Prostate gland (tissue), 2 donors: ENCODE measurements at regions not wholly inside any gene's neighbourhood (a gene's known extent, or its start where the extent isn't known, plus 50 kb on each side); places are given as distances from the start of the nearest gene placed in this dataset.

ENCODE experiments used
- DNase-seq: peaks from one replicate; pipeline ENCODE4 v3.0.0-alpha.2; 2019; ENCODE audit warnings: low spot score
- H3K27ac ChIP-seq, 2 donors: fragments of 200-600 bp; sonication (generic); 2 replicates each; pipeline ENCODE4 v1.5.1; 2017 to 2019
- H3K27me3 ChIP-seq: fragments of 200-600 bp; sonication (generic); replicated peaks from 2 replicates; pipeline ENCODE4 v1.5.1; 2019; ENCODE audit not compliant: insufficient read depth
- H3K36me3 ChIP-seq, 2 donors: fragments of 200-600 bp; sonication (generic); 1 replicate in 1 of 2; 2 replicates in 1 of 2; pipeline versions ENCODE4 v1.5.1 to v1.8.1; 2017 to 2019
- H3K4me1 ChIP-seq: fragments of 200-600 bp; sonication (generic); replicated peaks from 2 replicates; pipeline ENCODE4 v1.5.1; 2019
- H3K4me3 ChIP-seq, 2 donors: fragments of 200-600 bp; sonication (generic); 2 replicates each; pipeline ENCODE4 v1.5.1; 2017 to 2019
- H3K9me3 ChIP-seq: fragments of 200-600 bp; sonication (generic); 2 replicates; pipeline ENCODE4 v1.5.1; 2017
- CTCF ChIP-seq, 4 experiments: fragments of 200-600 bp in 2 of 4; fragments of 450-650 bp in 2 of 4; sonication (generic) in 2 of 4; IDR thresholded peaks; 1 replicate in 3 of 4; 2 replicates in 1 of 4; pipeline ENCODE4 v1.5.1; 2016 to 2019; ENCODE audit warnings: antibody characterized with exemption in 4 of 4, mild to moderate bottlenecking in 2 of 4, moderate library complexity in 2 of 4
- POLR2A ChIP-seq: fragments of 450-650 bp; IDR thresholded peaks from one replicate; pipeline ENCODE4 v1.6.1; 2016; ENCODE audit warnings: antibody characterized with exemption, mild to moderate bottlenecking
- POLR2AphosphoS5 ChIP-seq: sonication (generic); formaldehyde crosslinking; IDR thresholded peaks from one replicate; pipeline ENCODE4 v1.6.1; 2017; ENCODE audit warnings: antibody characterized with exemption
- WGBS: methylation state at CpG from one replicate; pipeline ENCODE4 v1.1.5; 2018; 5-methylcytosine and 5-hydroxymethylcytosine counted together
- intact Hi-C: fragments of 100-400 bp; cut with DNase I; formaldehyde crosslinking; loops from one replicate; pipeline ENCODE4 v1.14.2; 2022

GRCh38 chr6:84459401-84459800, 232.0 kb upstream of the CEP162 start:
- no peak for DNase-seq
- no peaks in the 10 kb centered on the region for H3K27me3 ChIP-seq
- 71% methylated on average over 3 of the region's 3 CpGs for WGBS
- H3K4me1 ChIP-seq: no peaks in the 10 kb centered on the region
- TF ChIP-seq POLR2A: no peak
- TF ChIP-seq POLR2AphosphoS5: no peak
- no peak for TF ChIP-seq CTCF (IDR thresholded peaks at IDR 0.05)
- no peak overlapping the region for H3K27ac ChIP-seq
- no peaks in the 10 kb centered on the region for H3K36me3 ChIP-seq
- H3K4me3 ChIP-seq: no peak overlapping the region
- no peaks in the 10 kb centered on the region for H3K9me3 ChIP-seq
- intact Hi-C loops: no loop called here

- H3K36me3 ChIP-seq: no peaks in the 10 kb centered on the region
- H3K4me3 ChIP-seq: no peak overlapping the region
- H3K27me3 ChIP-seq: no peaks in the 10 kb centered on the region
- intact Hi-C loops: no loop called here
- H3K27ac ChIP-seq: no peak overlapping the region
- WGBS: 87% methylated on average over 3 of the region's 3 CpGs
- no peaks in the 10 kb centered on the region for H3K9me3 ChIP-seq
- no peaks in the 10 kb centered on the region for H3K4me1 ChIP-seq
- DNase-seq: no peak
- TF ChIP-seq POLR2AphosphoS5 (no peak), POLR2A (no peak), CTCF (IDR thresholded peaks at IDR 0.05) (no peak)
These were observed 230.8 kb upstream of the CEP162 start for GRCh38 chr6:84458271-84458670.

- Histone ChIP-seq H3K27ac (no peak overlapping the region), H3K27me3 (no peaks in the 10 kb centered on the region), H3K36me3 (no peaks in the 10 kb centered on the region), H3K4me1 (no peaks in the 10 kb centered on the region), H3K4me3 (no peak overlapping the region), H3K9me3 (no peaks in the 10 kb centered on the region)
- no peak for TF ChIP-seq CTCF (IDR thresholded peaks at IDR 0.05)
- no peak for DNase-seq
- WGBS: 32% methylated on average over 3 of the region's 3 CpGs
- intact Hi-C loops: no loop called here
These were observed 229.8 kb upstream of the CEP162 start for GRCh38 chr6:84457276-84457675.

- WGBS: 33% methylated on average over 4 of the region's 4 CpGs
- Histone ChIP-seq H3K36me3 (no peaks in the 10 kb centered on the region), H3K4me3 (no peak overlapping the region), H3K4me1 (no peaks in the 10 kb centered on the region), H3K27me3 (no peaks in the 10 kb centered on the region), H3K9me3 (no peaks in the 10 kb centered on the region), H3K27ac (no peak overlapping the region)
- intact Hi-C loops: no loop called here
- TF ChIP-seq POLR2A (no peak), POLR2AphosphoS5 (no peak), CTCF (IDR thresholded peaks at IDR 0.05) (no peak)
- no peak for DNase-seq
These were observed 229.4 kb upstream of the CEP162 start for GRCh38 chr6:84456803-84457202.

GRCh38 chr6:84455511-84456029, 228.1 kb upstream of the CEP162 start:
- DNase-seq: no peak
- Histone ChIP-seq H3K9me3 (no peaks in the 10 kb centered on the region), H3K27ac (no peak overlapping the region), H3K4me1 (no peaks in the 10 kb centered on the region), H3K4me3 (no peak overlapping the region), H3K36me3 (no peaks in the 10 kb centered on the region), H3K27me3 (no peaks in the 10 kb centered on the region)
- WGBS: 72% methylated on average over 3 of the region's 3 CpGs
- intact Hi-C loops: no loop called here
- no peak for TF ChIP-seq CTCF (IDR thresholded peaks at IDR 0.05)
- TF ChIP-seq POLR2A: no peak
- TF ChIP-seq POLR2AphosphoS5: no peak
